ENCODE measurements at regions not wholly inside any gene's neighbourhood (a gene's known extent, or its start where the extent isn't known, plus 50 kb on each side); places are given as distances from the start of the nearest gene placed in this dataset.
A peak's percentile ranks its signal among the peaks of the same experiment; 100 is the strongest.
"Not testable (repeated sequence)": the region's sequence is repeated elsewhere in the genome, so short reads cannot be mapped to it uniquely, and the experiment has no call there.

GRCh38 chr6:122280105-122281021 lies 119.1 kb upstream of the HSF2 start:
- DNase-seq (ENCODE audit: low read depth) = not testable (repeated sequence)

- no peak for DNase-seq (ENCODE audit: low read depth)
Observed at GRCh38 chr6:122283884-122284283, 115.6 kb upstream of the HSF2 start.

- DNase-seq (ENCODE audit: low read depth) = no peak
Observed at GRCh38 chr6:122284848-122285247, 114.6 kb upstream of the HSF2 start.

- DNase-seq (ENCODE audit: low read depth) = no peak
Observed at GRCh38 chr6:122285292-122285913, 114.0 kb upstream of the HSF2 start.

GRCh38 chr6:122286512-122286911 lies 112.9 kb upstream of the HSF2 start:
- no peak for DNase-seq (ENCODE audit: low read depth)

GRCh38 chr6:122289762-122290539 lies 109.5 kb upstream of the HSF2 start:
- DNase-seq (ENCODE audit: low read depth) = peak; percentile 2

- no peak for DNase-seq (ENCODE audit: low read depth)
Observed at GRCh38 chr6:122297010-122297409, 102.4 kb upstream of the HSF2 start.

GRCh38 chr6:122302067-122302466 lies 97.4 kb upstream of the HSF2 start:
- DNase-seq (ENCODE audit: low read depth) = no peak

- DNase-seq (ENCODE audit: low read depth) = no peak
Observed at GRCh38 chr6:122307577-122307976, 91.9 kb upstream of the HSF2 start.

- no peak for DNase-seq (ENCODE audit: low read depth)
Observed at GRCh38 chr6:122308074-122308473, 91.4 kb upstream of the HSF2 start.

GRCh38 chr6:122315842-122316241 lies 83.6 kb upstream of the HSF2 start:
- no peak for DNase-seq (ENCODE audit: low read depth)

- peak; percentile 37 for DNase-seq (ENCODE audit: low read depth)
Observed at GRCh38 chr6:122322824-122323223, 76.6 kb upstream of the HSF2 start.

- DNase-seq (ENCODE audit: low read depth) = no peak
Observed at GRCh38 chr6:122323361-122323760, 76.1 kb upstream of the HSF2 start.

- DNase-seq (ENCODE audit: low read depth) = no peak
Observed at GRCh38 chr6:122330315-122330714, 69.1 kb upstream of the HSF2 start.

- DNase-seq (ENCODE audit: low read depth) = no peak
Observed at GRCh38 chr6:122337645-122338044, 61.8 kb upstream of the HSF2 start.

- no peak for DNase-seq (ENCODE audit: low read depth)
Observed at GRCh38 chr6:122339661-122340060, 59.8 kb upstream of the HSF2 start.

GRCh38 chr6:122347280-122347679 lies 52.2 kb upstream of the HSF2 start:
- no peak for DNase-seq (ENCODE audit: low read depth)

- DNase-seq (ENCODE audit: low read depth) = no peak
Observed at GRCh38 chr6:122347751-122348150, 51.7 kb upstream of the HSF2 start.
